WTC11 (cell line): ENCODE measurements at regions not wholly inside any gene's neighbourhood (a gene's known extent, or its start where the extent isn't known, plus 50 kb on each side); places are given as distances from the start of the nearest gene placed in this dataset.

Source experiments
- ATAC-seq: fragments of 200-7000 bp; cut with Tn5 transposase; 2 replicates; pipeline ENCODE4 v1.10.0; 2021; ENCODE audit warnings: mild to moderate bottlenecking, moderate library complexity
- CTCF ChIA-PET: fragments of 300-600 bp; sonication (Branson Sonifier 250); formaldehyde crosslinking; loops from one replicate; lab custom pipeline; 2021; ENCODE audit warnings: antibody characterized with exemption; lab: Charles Lee
- POLR2A ChIA-PET: fragments of 350-600 bp; sonication (Branson Sonifier 250); formaldehyde crosslinking; loops from one replicate; lab custom pipeline; 2021; ENCODE audit warnings: antibody characterized with exemption; lab: Charles Lee
- DNase-seq: peaks from one replicate; pipeline ENCODE4 v3.0.0; 2021; ENCODE audit warnings: low spot score
- H3K27ac Mint-ChIP-seq: 2 replicates; pipeline ENCODE4 v1.8.0; 2021; ENCODE audit warnings: mixed read lengths
- H3K27me3 Mint-ChIP-seq: 2 replicates; pipeline ENCODE4 v1.8.0; 2021; ENCODE audit warnings: low read depth, mild to moderate bottlenecking, moderate library complexity, mixed read lengths
- H3K36me3 Mint-ChIP-seq: 2 replicates; pipeline ENCODE4 v1.8.0; 2021; ENCODE audit warnings: mixed read lengths
- H3K4me1 Mint-ChIP-seq: 2 replicates; pipeline ENCODE4 v1.8.0; 2022; ENCODE audit warnings: mixed read lengths
- H3K4me3 Mint-ChIP-seq: 2 replicates; pipeline ENCODE4 v1.8.0; 2021; ENCODE audit warnings: mild to moderate bottlenecking, moderate library complexity, mixed read lengths
- H3K9me3 Mint-ChIP-seq: 2 replicates; pipeline ENCODE4 v1.8.0; 2021; ENCODE audit warnings: mixed read lengths
- CREB1 ChIP-seq: sonication (generic); formaldehyde crosslinking; IDR thresholded peaks from 2 replicates; pipeline ENCODE4 v1.8.0; 2023; ENCODE audit warnings: mild to moderate bottlenecking, missing genetic modification reagents
- ELF4 ChIP-seq: sonication (generic); formaldehyde crosslinking; IDR thresholded peaks from 2 replicates; pipeline ENCODE4 v1.8.1; 2022; ENCODE audit warnings: low read depth, mild to moderate bottlenecking, moderate library complexity, missing genetic modification reagents
- ESRRA ChIP-seq: sonication (generic); formaldehyde crosslinking; IDR thresholded peaks from 2 replicates; pipeline ENCODE4 v1.8.1; 2022; ENCODE audit warnings: mild to moderate bottlenecking, missing genetic modification reagents, borderline replicate concordance
- FOXK1 ChIP-seq: sonication (generic); formaldehyde crosslinking; IDR thresholded peaks from 2 replicates; pipeline ENCODE4 v1.8.0; 2022; ENCODE audit warnings: mild to moderate bottlenecking, moderate library complexity, missing genetic modification reagents
- GTF2I ChIP-seq: fragments of 250-450 bp; sonication (Bioruptor Pico); conservative IDR thresholded peaks from 2 replicates; pipeline ENCODE4 v1.4.0; 2021; ENCODE audit warnings: mild to moderate bottlenecking
- HMGA2 ChIP-seq: fragments of 250-450 bp; sonication (Bioruptor Pico); IDR thresholded peaks from 2 replicates; pipeline ENCODE4 v1.4.0; 2021; ENCODE audit warnings: mild to moderate bottlenecking, moderate library complexity
- IRF2 ChIP-seq: sonication (generic); formaldehyde crosslinking; IDR thresholded peaks from 2 replicates; pipeline ENCODE4 v1.8.0; 2022; ENCODE audit warnings: low read depth, missing genetic modification reagents, borderline replicate concordance
- KAT7 ChIP-seq: sonication (generic); formaldehyde crosslinking; IDR thresholded peaks from 2 replicates; pipeline ENCODE4 v1.8.1; 2023; ENCODE audit warnings: missing genetic modification reagents, mild to moderate bottlenecking, borderline replicate concordance
- MXD4 ChIP-seq: fragments of 250-450 bp; sonication (Bioruptor Pico); IDR thresholded peaks from 2 replicates; pipeline ENCODE4 v1.8.0; 2021; ENCODE audit warnings: mild to moderate bottlenecking, moderate library complexity, borderline replicate concordance
- NR2C2 ChIP-seq: sonication (generic); formaldehyde crosslinking; IDR thresholded peaks from 2 replicates; pipeline ENCODE4 v1.8.0; 2022; ENCODE audit warnings: mild to moderate bottlenecking, missing genetic modification reagents
- PRRX2 ChIP-seq: fragments of 250-450 bp; sonication (Bioruptor Pico); IDR thresholded peaks from 2 replicates; pipeline ENCODE4 v1.8.0; 2021; ENCODE audit warnings: mild to moderate bottlenecking
- SMAD3 ChIP-seq: sonication (generic); formaldehyde crosslinking; IDR thresholded peaks from 2 replicates; pipeline ENCODE4 v1.8.0; 2022; ENCODE audit warnings: missing genetic modification reagents, mild to moderate bottlenecking, borderline replicate concordance
- SMAD4 ChIP-seq: sonication (generic); formaldehyde crosslinking; IDR thresholded peaks from 2 replicates; pipeline ENCODE4 v1.8.0; 2022; ENCODE audit warnings: mild to moderate bottlenecking, missing genetic modification reagents
- TCF7 ChIP-seq: sonication (generic); formaldehyde crosslinking; IDR thresholded peaks from 2 replicates; pipeline ENCODE4 v1.8.0; 2022; ENCODE audit warnings: mild to moderate bottlenecking, low read depth, missing genetic modification reagents, moderate library complexity
- TEAD4 ChIP-seq: sonication (generic); formaldehyde crosslinking; IDR thresholded peaks from 2 replicates; pipeline ENCODE4 v1.8.0; 2022; ENCODE audit warnings: mild to moderate bottlenecking, missing genetic modification reagents
- ZBTB21 ChIP-seq: sonication (generic); formaldehyde crosslinking; IDR thresholded peaks from 2 replicates; pipeline ENCODE4 v1.8.1; 2023; ENCODE audit warnings: mild to moderate bottlenecking, missing genetic modification reagents, borderline replicate concordance
- ZNF121 ChIP-seq: sonication (generic); formaldehyde crosslinking; IDR thresholded peaks from 2 replicates; pipeline ENCODE4 v1.8.0; 2023; ENCODE audit warnings: missing genetic modification reagents
- ZNF138 ChIP-seq: sonication (generic); formaldehyde crosslinking; conservative IDR thresholded peaks from 2 replicates; pipeline ENCODE4 v1.8.1; 2022; ENCODE audit warnings: mild to moderate bottlenecking, moderate library complexity, missing genetic modification reagents
- ZNF232 ChIP-seq: sonication (generic); formaldehyde crosslinking; IDR thresholded peaks from 2 replicates; pipeline ENCODE4 v1.8.0; 2022; ENCODE audit warnings: mild to moderate bottlenecking, missing genetic modification reagents
- TF ChIP-seq, protein P1 (sequence below): sonication (generic); formaldehyde crosslinking; IDR thresholded peaks from 2 replicates; pipeline ENCODE4 v1.8.1; 2023; ENCODE audit warnings: mild to moderate bottlenecking, missing genetic modification reagents, moderate library complexity
- TF ChIP-seq, protein P2 (sequence below): sonication (generic); formaldehyde crosslinking; IDR thresholded peaks from 2 replicates; pipeline ENCODE4 v1.8.1; 2022; ENCODE audit warnings: mild to moderate bottlenecking, moderate library complexity, missing genetic modification reagents
- TF ChIP-seq, protein P3 (sequence below): fragments of 250-450 bp; sonication (Bioruptor Pico); IDR thresholded peaks from 2 replicates; pipeline ENCODE4 v2.1.2; 2022; ENCODE audit warnings: mild to moderate bottlenecking, moderate library complexity
- TF ChIP-seq, protein P4 (sequence below): sonication (generic); formaldehyde crosslinking; IDR thresholded peaks from 2 replicates; pipeline ENCODE4 v1.8.0; 2023; ENCODE audit warnings: missing genetic modification reagents
- TF ChIP-seq, protein P5 (sequence below): sonication (generic); formaldehyde crosslinking; IDR thresholded peaks from 2 replicates; pipeline ENCODE4 v1.8.1; 2022; ENCODE audit warnings: mild to moderate bottlenecking, missing genetic modification reagents, moderate library complexity, borderline replicate concordance
- TF ChIP-seq, protein P6 (sequence below): sonication (generic); formaldehyde crosslinking; IDR thresholded peaks from 2 replicates; pipeline ENCODE4 v1.8.1; 2022; ENCODE audit warnings: missing genetic modification reagents, borderline replicate concordance
- TF ChIP-seq, protein P7 (sequence below): sonication (generic); formaldehyde crosslinking; IDR thresholded peaks from 2 replicates; pipeline ENCODE4 v1.8.1; 2023; ENCODE audit warnings: mild to moderate bottlenecking, moderate library complexity, missing genetic modification reagents

DNA sequence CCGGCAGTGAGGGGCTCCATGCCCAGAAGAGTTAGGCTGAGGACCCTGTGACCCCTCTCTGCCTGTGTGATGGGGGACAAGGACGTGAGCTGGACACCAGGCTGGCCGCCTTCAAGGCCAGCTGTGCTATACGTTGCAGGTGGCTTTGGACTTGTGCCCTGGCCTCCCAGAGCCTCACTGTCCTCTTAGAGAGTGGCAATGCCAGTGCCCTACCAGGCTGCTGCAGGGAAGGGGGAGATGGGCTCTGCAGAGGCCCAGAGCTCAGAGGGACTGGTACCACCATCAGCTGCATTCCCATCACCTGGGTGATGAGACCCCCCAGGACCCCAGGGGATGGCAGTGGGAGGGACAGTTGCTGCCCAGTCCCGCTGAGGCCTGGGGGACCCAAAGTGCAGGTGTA lies 90.4 kb upstream of the SHISAL1 start:
- CTCF ChIA-PET: interaction anchor here (1.3 kb wide), 1 partner anchor 42 kb away, joined by 4 read pairs; no protein-coding TSS in a partner anchor
- H3K27ac Mint-ChIP-seq: no peak overlapping the region
- DNase-seq (no peak), ATAC-seq (no peak)
- H3K27me3 Mint-ChIP-seq: no peaks in the 10 kb centered on the region
- no peaks in the 10 kb centered on the region for H3K36me3 Mint-ChIP-seq
- no peaks in the 10 kb centered on the region for H3K9me3 Mint-ChIP-seq
- H3K4me1 Mint-ChIP-seq: peaks cover 20% of the 10 kb centered on the region
- POLR2A ChIA-PET: no interaction called here
- no peak for TF ChIP-seq ZNF138 (CRISPR knock-in tag)
- no peak for TF ChIP-seq KAT7 (CRISPR knock-in tag)
- TF ChIP-seq CREB1 (CRISPR knock-in tag): no peak
- TF ChIP-seq ZNF232: no peak
- TF ChIP-seq ZNF121 (CRISPR knock-in tag): no peak
- TF ChIP-seq SMAD4 (CRISPR knock-in tag): no peak
- no peak for TF ChIP-seq IRF2 (CRISPR knock-in tag)
- no peak for TF ChIP-seq SMAD3 (CRISPR knock-in tag)
- no peak for TF ChIP-seq PRRX2 (CRISPR knock-in tag)
- TF ChIP-seq, all 79 proteins: peak for 0
- H3K4me3 Mint-ChIP-seq: no peak overlapping the region

DNA sequence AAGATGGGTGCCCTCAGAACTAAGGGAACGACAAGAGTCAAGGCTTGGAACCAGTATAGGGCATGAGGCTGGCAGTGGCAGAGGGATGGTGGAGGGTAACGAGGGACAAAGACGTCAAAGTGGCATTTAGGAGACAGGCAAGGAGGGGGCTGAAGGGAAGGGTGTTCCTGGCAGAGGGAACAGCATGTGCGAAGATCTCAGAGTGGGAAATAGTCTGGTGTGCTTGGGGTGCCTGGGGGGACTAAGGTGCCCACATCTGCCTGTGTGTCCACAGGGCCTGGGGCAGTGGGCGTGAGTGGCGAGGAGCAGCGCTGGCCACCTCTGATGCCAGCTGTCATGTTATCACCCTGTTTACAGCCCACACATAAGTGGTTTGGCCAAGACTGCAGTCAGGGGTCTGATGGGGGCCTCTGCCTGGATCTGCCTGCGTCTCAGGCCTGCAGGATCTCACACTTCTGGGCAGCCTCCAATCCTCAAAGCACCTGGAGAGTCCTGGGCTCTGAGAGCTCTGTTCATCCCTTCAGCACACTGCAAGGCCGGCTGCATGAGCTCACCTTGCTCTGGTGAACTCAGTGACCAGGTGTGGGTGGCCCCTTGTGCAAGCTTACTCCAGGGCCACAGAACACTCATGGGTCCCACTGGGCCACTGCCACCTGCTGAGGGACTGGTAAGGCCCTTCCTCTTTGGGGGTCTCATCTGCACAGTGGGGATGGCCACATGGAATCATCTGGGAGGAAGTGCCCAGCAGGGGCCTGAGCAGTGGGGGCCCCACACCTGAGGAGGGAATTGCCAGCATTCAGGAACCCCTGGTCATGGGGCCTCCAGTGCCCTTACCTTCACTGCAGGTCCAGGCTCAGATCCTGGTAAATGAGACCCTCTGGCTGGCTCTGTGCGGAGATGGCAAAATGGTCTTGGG lies 89.7 kb upstream of the SHISAL1 start:
- POLR2A ChIA-PET: no interaction called here

More for the DNA sequence above, 89.7 kb upstream of the SHISAL1 start:
- CTCF ChIA-PET: interaction anchor here (1.3 kb wide), 1 partner anchor 42 kb away, joined by 4 read pairs; no protein-coding TSS in a partner anchor
- no peaks in the 10 kb centered on the region for H3K27me3 Mint-ChIP-seq
- ATAC-seq: no peak
- TF ChIP-seq, protein P1, sequence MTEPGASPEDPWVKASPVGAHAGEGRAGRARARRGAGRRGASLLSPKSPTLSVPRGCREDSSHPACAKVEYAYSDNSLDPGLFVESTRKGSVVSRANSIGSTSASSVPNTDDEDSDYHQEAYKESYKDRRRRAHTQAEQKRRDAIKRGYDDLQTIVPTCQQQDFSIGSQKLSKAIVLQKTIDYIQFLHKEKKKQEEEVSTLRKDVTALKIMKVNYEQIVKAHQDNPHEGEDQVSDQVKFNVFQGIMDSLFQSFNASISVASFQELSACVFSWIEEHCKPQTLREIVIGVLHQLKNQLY (CRISPR knock-in tag): no peak
- TF ChIP-seq KAT7 (CRISPR knock-in tag): no peak
- no peak for TF ChIP-seq ZBTB21 (CRISPR knock-in tag)
- TF ChIP-seq GTF2I: no peak
- TF ChIP-seq, protein P2, sequence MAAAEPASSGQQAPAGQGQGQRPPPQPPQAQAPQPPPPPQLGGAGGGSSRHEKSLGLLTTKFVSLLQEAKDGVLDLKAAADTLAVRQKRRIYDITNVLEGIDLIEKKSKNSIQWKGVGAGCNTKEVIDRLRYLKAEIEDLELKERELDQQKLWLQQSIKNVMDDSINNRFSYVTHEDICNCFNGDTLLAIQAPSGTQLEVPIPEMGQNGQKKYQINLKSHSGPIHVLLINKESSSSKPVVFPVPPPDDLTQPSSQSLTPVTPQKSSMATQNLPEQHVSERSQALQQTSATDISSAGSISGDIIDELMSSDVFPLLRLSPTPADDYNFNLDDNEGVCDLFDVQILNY (CRISPR knock-in tag): no peak
- TF ChIP-seq, protein P3, sequence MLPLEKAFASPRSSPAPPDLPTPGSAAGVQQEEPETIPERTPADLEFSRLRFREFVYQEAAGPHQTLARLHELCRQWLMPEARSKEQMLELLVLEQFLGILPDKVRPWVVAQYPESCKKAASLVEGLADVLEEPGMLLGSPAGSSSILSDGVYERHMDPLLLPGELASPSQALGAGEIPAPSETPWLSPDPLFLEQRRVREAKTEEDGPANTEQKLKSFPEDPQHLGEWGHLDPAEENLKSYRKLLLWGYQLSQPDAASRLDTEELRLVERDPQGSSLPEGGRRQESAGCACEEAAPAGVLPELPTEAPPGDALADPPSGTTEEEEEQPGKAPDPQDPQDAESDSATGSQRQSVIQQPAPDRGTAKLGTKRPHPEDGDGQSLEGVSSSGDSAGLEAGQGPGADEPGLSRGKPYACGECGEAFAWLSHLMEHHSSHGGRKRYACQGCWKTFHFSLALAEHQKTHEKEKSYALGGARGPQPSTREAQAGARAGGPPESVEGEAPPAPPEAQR (CRISPR knock-in tag): no peak
- no peak for TF ChIP-seq FOXK1 (CRISPR knock-in tag)
- no peak for TF ChIP-seq SMAD4 (CRISPR knock-in tag)
- TF ChIP-seq, protein P4, sequence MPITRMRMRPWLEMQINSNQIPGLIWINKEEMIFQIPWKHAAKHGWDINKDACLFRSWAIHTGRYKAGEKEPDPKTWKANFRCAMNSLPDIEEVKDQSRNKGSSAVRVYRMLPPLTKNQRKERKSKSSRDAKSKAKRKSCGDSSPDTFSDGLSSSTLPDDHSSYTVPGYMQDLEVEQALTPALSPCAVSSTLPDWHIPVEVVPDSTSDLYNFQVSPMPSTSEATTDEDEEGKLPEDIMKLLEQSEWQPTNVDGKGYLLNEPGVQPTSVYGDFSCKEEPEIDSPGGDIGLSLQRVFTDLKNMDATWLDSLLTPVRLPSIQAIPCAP (CRISPR knock-in tag): no peak
- no peak for TF ChIP-seq TCF7 (CRISPR knock-in tag)
- no peak for TF ChIP-seq ELF4 (CRISPR knock-in tag)
- TF ChIP-seq, protein P5, sequence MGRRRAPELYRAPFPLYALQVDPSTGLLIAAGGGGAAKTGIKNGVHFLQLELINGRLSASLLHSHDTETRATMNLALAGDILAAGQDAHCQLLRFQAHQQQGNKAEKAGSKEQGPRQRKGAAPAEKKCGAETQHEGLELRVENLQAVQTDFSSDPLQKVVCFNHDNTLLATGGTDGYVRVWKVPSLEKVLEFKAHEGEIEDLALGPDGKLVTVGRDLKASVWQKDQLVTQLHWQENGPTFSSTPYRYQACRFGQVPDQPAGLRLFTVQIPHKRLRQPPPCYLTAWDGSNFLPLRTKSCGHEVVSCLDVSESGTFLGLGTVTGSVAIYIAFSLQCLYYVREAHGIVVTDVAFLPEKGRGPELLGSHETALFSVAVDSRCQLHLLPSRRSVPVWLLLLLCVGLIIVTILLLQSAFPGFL (CRISPR knock-in tag): no peak
- TF ChIP-seq CREB1 (CRISPR knock-in tag): no peak
- TF ChIP-seq HMGA2: no peak
- TF ChIP-seq, protein P6, sequence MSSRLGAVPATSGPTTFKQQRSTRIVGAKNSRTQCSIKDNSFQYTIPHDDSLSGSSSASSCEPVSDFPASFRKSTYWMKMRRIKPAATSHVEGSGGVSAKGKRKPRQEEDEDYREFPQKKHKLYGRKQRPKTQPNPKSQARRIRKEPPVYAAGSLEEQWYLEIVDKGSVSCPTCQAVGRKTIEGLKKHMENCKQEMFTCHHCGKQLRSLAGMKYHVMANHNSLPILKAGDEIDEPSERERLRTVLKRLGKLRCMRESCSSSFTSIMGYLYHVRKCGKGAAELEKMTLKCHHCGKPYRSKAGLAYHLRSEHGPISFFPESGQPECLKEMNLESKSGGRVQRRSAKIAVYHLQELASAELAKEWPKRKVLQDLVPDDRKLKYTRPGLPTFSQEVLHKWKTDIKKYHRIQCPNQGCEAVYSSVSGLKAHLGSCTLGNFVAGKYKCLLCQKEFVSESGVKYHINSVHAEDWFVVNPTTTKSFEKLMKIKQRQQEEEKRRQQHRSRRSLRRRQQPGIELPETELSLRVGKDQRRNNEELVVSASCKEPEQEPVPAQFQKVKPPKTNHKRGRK (CRISPR knock-in tag): no peak
- TF ChIP-seq TEAD4 (CRISPR knock-in tag): no peak
- TF ChIP-seq NR2C2 (CRISPR knock-in tag): no peak
- TF ChIP-seq MXD4: no peak
- TF ChIP-seq, protein P7, sequence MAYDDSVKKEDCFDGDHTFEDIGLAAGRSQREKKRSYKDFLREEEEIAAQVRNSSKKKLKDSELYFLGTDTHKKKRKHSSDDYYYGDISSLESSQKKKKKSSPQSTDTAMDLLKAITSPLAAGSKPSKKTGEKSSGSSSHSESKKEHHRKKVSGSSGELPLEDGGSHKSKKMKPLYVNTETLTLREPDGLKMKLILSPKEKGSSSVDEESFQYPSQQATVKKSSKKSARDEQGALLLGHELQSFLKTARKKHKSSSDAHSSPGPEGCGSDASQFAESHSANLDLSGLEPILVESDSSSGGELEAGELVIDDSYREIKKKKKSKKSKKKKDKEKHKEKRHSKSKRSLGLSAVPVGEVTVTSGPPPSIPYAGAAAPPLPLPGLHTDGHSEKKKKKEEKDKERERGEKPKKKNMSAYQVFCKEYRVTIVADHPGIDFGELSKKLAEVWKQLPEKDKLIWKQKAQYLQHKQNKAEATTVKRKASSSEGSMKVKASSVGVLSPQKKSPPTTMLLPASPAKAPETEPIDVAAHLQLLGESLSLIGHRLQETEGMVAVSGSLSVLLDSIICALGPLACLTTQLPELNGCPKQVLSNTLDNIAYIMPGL (CRISPR knock-in tag): no peak
- TF ChIP-seq ESRRA: no peak
- no peak overlapping the region for H3K4me3 Mint-ChIP-seq
- no peaks in the 10 kb centered on the region for H3K9me3 Mint-ChIP-seq
- H3K36me3 Mint-ChIP-seq: no peaks in the 10 kb centered on the region
- peaks cover 20% of the 10 kb centered on the region for H3K4me1 Mint-ChIP-seq
- H3K27ac Mint-ChIP-seq: no peak overlapping the region
- DNase-seq: no peak
